T-helper 2 cell (primary cell): ENCODE measurements at regions not wholly inside any gene's neighbourhood (a gene's known extent, or its start where the extent isn't known, plus 50 kb on each side); places are given as distances from the start of the nearest gene placed in this dataset.

Experiments
- DNase-seq, 5 experiments: peaks; one replicate each; pipeline versions ENCODE4 v3.0.0 to v3.0.0-alpha.2; 2012 to 2022

- DNase-seq: no peak
Measured at GRCh38 chr3:162015856-162016255, 519.2 kb downstream of the OTOL1 start.

- no peak for DNase-seq
Measured at GRCh38 chr3:162019817-162020216, 523.2 kb downstream of the OTOL1 start.

- DNase-seq: no peak
Measured at GRCh38 chr3:162021206-162021605, 524.6 kb downstream of the OTOL1 start.

GRCh38 chr3:162022911-162023310 is 526.3 kb downstream of the OTOL1 start:
- DNase-seq: no peak

- DNase-seq: no peak
Measured at GRCh38 chr3:162029736-162030135, 533.1 kb downstream of the OTOL1 start.

- no peak for DNase-seq
Measured at GRCh38 chr3:162034368-162034767, 537.8 kb downstream of the OTOL1 start.

- no peak for DNase-seq
Measured at GRCh38 chr3:162041622-162042021, 545.0 kb downstream of the OTOL1 start.

GRCh38 chr3:162052636-162053035 is 556.0 kb downstream of the OTOL1 start:
- no peak for DNase-seq

- DNase-seq: no peak
Measured at GRCh38 chr3:162072656-162073164, 576.1 kb downstream of the OTOL1 start.

GRCh38 chr3:162073422-162073975 is 576.9 kb downstream of the OTOL1 start:
- no peak for DNase-seq

- no peak for DNase-seq
Measured at GRCh38 chr3:162077108-162077507, 580.5 kb downstream of the OTOL1 start.

GRCh38 chr3:162082516-162082915 is 585.9 kb downstream of the OTOL1 start:
- DNase-seq: no peak

- no peak for DNase-seq
Measured at GRCh38 chr3:162087361-162087760, 590.8 kb downstream of the OTOL1 start.

GRCh38 chr3:162092751-162093150 is 596.1 kb downstream of the OTOL1 start:
- DNase-seq: no peak

GRCh38 chr3:162094301-162094700 is 597.7 kb downstream of the OTOL1 start:
- no peak for DNase-seq

GRCh38 chr3:162096874-162097273 is 600.3 kb downstream of the OTOL1 start:
- DNase-seq: no peak

- no peak for DNase-seq
Measured at GRCh38 chr3:162103808-162104207, 607.2 kb downstream of the OTOL1 start.

GRCh38 chr3:162111861-162112260 is 615.3 kb downstream of the OTOL1 start:
- DNase-seq: no peak

- no peak for DNase-seq
Measured at GRCh38 chr3:162112719-162113118, 616.1 kb downstream of the OTOL1 start.

GRCh38 chr3:162117961-162118360 is 621.4 kb downstream of the OTOL1 start:
- no peak for DNase-seq

GRCh38 chr3:162119651-162120050 is 623.0 kb downstream of the OTOL1 start:
- no peak for DNase-seq

- DNase-seq: no peak
Measured at GRCh38 chr3:162122405-162122804, 625.8 kb downstream of the OTOL1 start.

GRCh38 chr3:162125790-162126189 is 629.2 kb downstream of the OTOL1 start:
- no peak for DNase-seq

- no peak for DNase-seq
Measured at GRCh38 chr3:162130582-162130981, 634.0 kb downstream of the OTOL1 start.

- no peak for DNase-seq
Measured at GRCh38 chr3:162132981-162133380, 636.4 kb downstream of the OTOL1 start.
